UCSD-AML1 (cell line): ENCODE measurements at regions not wholly inside any gene's neighbourhood (a gene's known extent, or its start where the extent isn't known, plus 50 kb on each side); places are given as distances from the start of the nearest gene placed in this dataset.

Source experiments
- DNase-seq: peaks from one replicate; lab custom pipeline; 2025; ENCODE audit not compliant: unreplicated experiment; lab: John Stamatoyannopoulos, UW

GRCh38 chr2:23327416-23327815 lies 57.6 kb upstream of the KLHL29 start:
- DNase-seq: no peak

- no peak for DNase-seq
Observed at GRCh38 chr2:23327887-23328286, 57.1 kb upstream of the KLHL29 start.

GRCh38 chr2:23330214-23330613 lies 54.8 kb upstream of the KLHL29 start:
- DNase-seq: no peak
